Mesenchymal stem cell (in vitro differentiated cells and primary cell): ENCODE measurements at regions not wholly inside any gene's neighbourhood (a gene's known extent, or its start where the extent isn't known, plus 50 kb on each side); places are given as distances from the start of the nearest gene placed in this dataset.

Source experiments
- DNase-seq: peaks from one replicate; pipeline ENCODE4 v3.0.0-alpha.2; 2013
- H2AFZ ChIP-seq: one replicate; pipeline ENCODE4 v1.6.1; 2013; ENCODE audit warnings: low read depth, mild to moderate bottlenecking, control low read depth, inconsistent platforms, low read length, moderate library complexity
- H2AK5ac ChIP-seq: 2 replicates; pipeline ENCODE4 v1.6.1; 2013; ENCODE audit warnings: low read length, moderate library complexity, mild to moderate bottlenecking, inconsistent platforms; ENCODE audit not compliant: severe bottlenecking
- H2BK120ac ChIP-seq: one replicate; pipeline ENCODE4 v1.6.1; 2013; ENCODE audit warnings: low read depth, mild to moderate bottlenecking, inconsistent platforms, low read length, moderate library complexity
- H2BK12ac ChIP-seq, 2 experiments: one replicate each; pipeline ENCODE4 v1.6.1; 2013; ENCODE audit warnings: inconsistent platforms in 2 of 2, low read length in 2 of 2, mild to moderate bottlenecking in 2 of 2, moderate library complexity in 2 of 2, control low read depth in 1 of 2
- H2BK15ac ChIP-seq: one replicate; pipeline ENCODE4 v1.6.1; 2013; ENCODE audit warnings: mild to moderate bottlenecking, low read depth, inconsistent platforms; ENCODE audit not compliant: poor library complexity, severe bottlenecking
- H2BK5ac ChIP-seq: 2 replicates; pipeline ENCODE4 v1.6.1; 2013; ENCODE audit warnings: low read depth, mild to moderate bottlenecking, low read length, control low read depth, inconsistent platforms; ENCODE audit not compliant: poor library complexity, severe bottlenecking
- H3K14ac ChIP-seq, 2 experiments: one replicate each; pipeline ENCODE4 v1.6.1; 2013; ENCODE audit warnings: inconsistent platforms in 2 of 2, low read length in 2 of 2, control low read depth in 1 of 2, mild to moderate bottlenecking in 1 of 2, moderate library complexity in 1 of 2
- H3K18ac ChIP-seq, 2 experiments: one replicate each; pipeline ENCODE4 v1.6.1; 2013; ENCODE audit warnings: inconsistent platforms in 2 of 2, low read length in 2 of 2, control low read depth in 1 of 2, low read depth in 1 of 2, mild to moderate bottlenecking in 1 of 2
- H3K23ac ChIP-seq, 2 experiments: one replicate each; pipeline ENCODE4 v1.6.1; 2013; ENCODE audit warnings: inconsistent platforms in 2 of 2, low read length in 2 of 2, mild to moderate bottlenecking in 2 of 2, moderate library complexity in 2 of 2, control low read depth in 1 of 2
- H3K27ac ChIP-seq: 2 replicates; pipeline ENCODE4 v1.5.1; 2013; ENCODE audit warnings: mild to moderate bottlenecking, moderate library complexity, low read length, control low read depth, inconsistent platforms; ENCODE audit not compliant: poor library complexity, severe bottlenecking
- H3K27me3 ChIP-seq, 2 experiments: 2 replicates each; pipeline versions ENCODE4 v1.6.1 to v1.7.0; 2013; ENCODE audit warnings: low read length in 2 of 2, mild to moderate bottlenecking in 2 of 2, moderate library complexity in 2 of 2, control low read depth in 1 of 2, inconsistent platforms in 1 of 2; ENCODE audit not compliant: control insufficient read depth in 1 of 2, insufficient read depth in 1 of 2
- H3K36me3 ChIP-seq, 2 experiments: 2 replicates each; pipeline versions ENCODE4 v1.6.1 to v1.7.0; 2013; ENCODE audit warnings: low read length in 2 of 2, control low read depth in 1 of 2, inconsistent platforms in 1 of 2, low read depth in 1 of 2, mild to moderate bottlenecking in 1 of 2; ENCODE audit not compliant: insufficient read depth in 2 of 2, control insufficient read depth in 1 of 2
- H3K4ac ChIP-seq, 2 experiments: one replicate each; pipeline ENCODE4 v1.6.1; 2013; ENCODE audit warnings: inconsistent platforms in 2 of 2, low read length in 2 of 2, mild to moderate bottlenecking in 2 of 2, moderate library complexity in 2 of 2, control low read depth in 1 of 2, low read depth in 1 of 2
- H3K4me1 ChIP-seq: 2 replicates; pipeline ENCODE4 v1.6.1; 2013; ENCODE audit warnings: low read depth, low read length, control low read depth; ENCODE audit not compliant: control insufficient read depth, insufficient read depth
- H3K4me2 ChIP-seq: 2 replicates; pipeline ENCODE4 v1.6.1; 2013; ENCODE audit warnings: low read length, mild to moderate bottlenecking, inconsistent platforms; ENCODE audit not compliant: poor library complexity, severe bottlenecking
- H3K4me3 ChIP-seq, 2 experiments: 2 replicates each; pipeline versions ENCODE4 v1.5.1 to v1.7.0; 2013; ENCODE audit warnings: low read length in 2 of 2, mild to moderate bottlenecking in 2 of 2, control low read depth in 1 of 2, low read depth in 1 of 2; ENCODE audit not compliant: insufficient read depth in 1 of 2
- H3K79me1 ChIP-seq: replicated peaks from 2 replicates; pipeline ENCODE4 v1.6.1; 2013; ENCODE audit warnings: mild to moderate bottlenecking, control low read depth, low read length, inconsistent platforms; ENCODE audit not compliant: poor library complexity, severe bottlenecking
- H3K9ac ChIP-seq: 2 replicates; pipeline ENCODE4 v1.7.0; 2013; ENCODE audit warnings: mild to moderate bottlenecking, low read length, moderate library complexity
- H3K9me3 ChIP-seq: 2 replicates; pipeline ENCODE4 v1.7.0; 2013; ENCODE audit warnings: mild to moderate bottlenecking, low read length; ENCODE audit not compliant: control insufficient read depth
- H4K8ac ChIP-seq: one replicate; pipeline ENCODE4 v1.6.1; 2013; ENCODE audit warnings: inconsistent platforms, mild to moderate bottlenecking, low read length, moderate library complexity
- H4K91ac ChIP-seq: one replicate; pipeline ENCODE4 v1.6.1; 2013; ENCODE audit warnings: mild to moderate bottlenecking, low read length, inconsistent platforms
- WGBS: methylation state at CpG from one replicate; pipeline ENCODE4 v1.1.7; 2013; ENCODE audit warnings: mixed read lengths; 5-methylcytosine and 5-hydroxymethylcytosine counted together

GRCh38 chr2:84292545-84292944 is 166.5 kb downstream of the SUCLG1 start:
- Histone ChIP-seq H2AK5ac (no peak overlapping the region), H3K9ac (no peak overlapping the region), H3K36me3 (peaks cover 0 to 3% of the 10 kb centered on the region in 2 experiments), H2BK12ac (no peak overlapping the region), H2BK5ac (no peak overlapping the region), H3K9me3 (no peaks in the 10 kb centered on the region), H3K27ac (no peak overlapping the region), H3K4ac (no peak overlapping the region), H2BK120ac (no peak overlapping the region), H3K27me3 (peaks cover 0 to 3% of the 10 kb centered on the region in 2 experiments), H4K91ac (no peak overlapping the region), H2BK15ac (no peak overlapping the region), H4K8ac (no peak overlapping the region), H3K4me2 (no peak overlapping the region), H3K79me1 (no peaks in the 10 kb centered on the region), H2AFZ (no peak overlapping the region), H3K4me1 (peaks cover 1% of the 10 kb centered on the region), H3K23ac (no peak overlapping the region), H3K18ac (no peak overlapping the region), H3K4me3 (no peak overlapping the region), H3K14ac (no peak overlapping the region)
- WGBS, result 68% methylated on average over 1 of the region's 1 CpG
- no peak for DNase-seq

- Histone ChIP-seq H3K79me1 (no peaks in the 10 kb centered on the region), H3K9me3 (no peaks in the 10 kb centered on the region), H3K27ac (no peak overlapping the region), H3K4me2 (no peak overlapping the region), H2AK5ac (no peak overlapping the region), H2BK120ac (no peak overlapping the region), H3K9ac (no peak overlapping the region), H4K91ac (no peak overlapping the region), H2AFZ (no peak overlapping the region), H3K18ac (no peak overlapping the region), H3K4me3 (peak overlapping the region in 1 of 2 experiments; percentile 29), H3K4ac (no peak overlapping the region), H2BK5ac (no peak overlapping the region), H2BK12ac (no peak overlapping the region), H2BK15ac (no peak overlapping the region), H3K27me3 (no peaks in the 10 kb centered on the region), H3K23ac (no peak overlapping the region), H3K4me1 (peaks cover 1% of the 10 kb centered on the region), H4K8ac (no peak overlapping the region), H3K14ac (no peak overlapping the region), H3K36me3 (peaks cover 0 to 3% of the 10 kb centered on the region in 2 experiments)
- WGBS, result 93% methylated on average over 29 of the region's 29 CpGs
- DNase-seq, result no peak
Measured at GRCh38 chr2:84290537-84290936, 168.5 kb downstream of the SUCLG1 start.

DNA sequence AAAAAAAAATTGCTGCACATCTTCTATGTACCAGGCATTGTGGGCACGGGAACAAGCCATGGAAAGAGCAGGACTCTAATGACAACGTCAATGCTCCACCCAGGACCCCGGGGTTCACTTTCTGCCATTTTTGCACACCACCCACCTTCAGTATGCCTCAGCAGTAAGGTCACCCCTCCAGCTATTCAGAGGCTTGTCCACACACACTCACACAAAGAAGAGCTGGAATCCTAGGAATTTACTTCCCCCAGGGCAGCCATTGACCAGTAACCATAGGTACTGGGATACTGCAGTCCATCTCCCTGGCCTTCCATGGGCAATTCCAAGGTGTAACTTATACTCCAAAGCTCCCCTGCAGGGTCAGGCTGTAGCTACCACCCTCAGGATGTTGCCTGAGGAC is 170.8 kb downstream of the SUCLG1 start:
- Histone ChIP-seq H3K4me1 (peaks cover 1% of the 10 kb centered on the region), H3K27ac (no peak overlapping the region), H4K91ac (no peak overlapping the region), H3K27me3 (no peaks in the 10 kb centered on the region), H2BK12ac (no peak overlapping the region), H3K4ac (no peak overlapping the region), H2AK5ac (no peak overlapping the region), H3K9ac (no peak overlapping the region), H3K36me3 (peaks cover 0 to 3% of the 10 kb centered on the region in 2 experiments), H3K18ac (no peak overlapping the region), H3K4me2 (no peak overlapping the region), H4K8ac (no peak overlapping the region), H2BK120ac (no peak overlapping the region), H3K4me3 (no peak overlapping the region), H3K9me3 (no peaks in the 10 kb centered on the region), H3K79me1 (no peaks in the 10 kb centered on the region), H2AFZ (no peak overlapping the region), H3K23ac (no peak overlapping the region), H2BK15ac (no peak overlapping the region), H2BK5ac (no peak overlapping the region), H3K14ac (no peak overlapping the region)
- 77% methylated on average over 3 of the region's 3 CpGs for WGBS
- no peak for DNase-seq

GRCh38 chr2:84286878-84287277 is 172.2 kb downstream of the SUCLG1 start:
- Histone ChIP-seq H2BK12ac (no peak overlapping the region), H3K23ac (no peak overlapping the region), H3K4me3 (no peak overlapping the region), H3K14ac (no peak overlapping the region), H3K27me3 (no peaks in the 10 kb centered on the region), H2BK5ac (no peak overlapping the region), H3K9ac (no peak overlapping the region), H2BK15ac (no peak overlapping the region), H3K18ac (no peak overlapping the region), H3K79me1 (no peaks in the 10 kb centered on the region), H2AFZ (no peak overlapping the region), H3K4me2 (no peak overlapping the region), H3K4me1 (peaks cover 1% of the 10 kb centered on the region), H4K91ac (no peak overlapping the region), H3K9me3 (no peaks in the 10 kb centered on the region), H2AK5ac (no peak overlapping the region), H4K8ac (no peak overlapping the region), H2BK120ac (no peak overlapping the region), H3K4ac (no peak overlapping the region), H3K36me3 (peaks cover 0 to 3% of the 10 kb centered on the region in 2 experiments), H3K27ac (no peak overlapping the region)
- DNase-seq, result no peak
- WGBS, result 86% methylated on average over 4 of the region's 4 CpGs
